ENCODE measurements at regions not wholly inside any gene's neighbourhood (a gene's known extent, or its start where the extent isn't known, plus 50 kb on each side); places are given as distances from the start of the nearest gene placed in this dataset.
"Not testable (repeated sequence)": the region's sequence is repeated elsewhere in the genome, so short reads cannot be mapped to it uniquely, and the experiment has no call there.

- DNase-seq, result no peak
- TF ChIP-seq GATA1 (IDR thresholded peaks at IDR 0.05; ENCODE audit: low read depth, low read length) (no peak), POLR2A (IDR thresholded peaks at IDR 0.05; ENCODE audit: low read length) (no peak)
These were observed 324.0 kb upstream of the REG3G start for GRCh38 chr2:78701546-78701945.

GRCh38 chr2:78707776-78708386, 317.6 kb upstream of the REG3G start:
- TF ChIP-seq POLR2A (IDR thresholded peaks at IDR 0.05; ENCODE audit: low read length) (no peak), GATA1 (IDR thresholded peaks at IDR 0.05; ENCODE audit: low read depth, low read length) (no peak)
- DNase-seq, result no peak

- DNase-seq, result no peak
- TF ChIP-seq GATA1 (IDR thresholded peaks at IDR 0.05; ENCODE audit: low read depth, low read length) (no peak), POLR2A (IDR thresholded peaks at IDR 0.05; ENCODE audit: low read length) (no peak)
These were observed 314.7 kb upstream of the REG3G start for GRCh38 chr2:78710632-78711375.

GRCh38 chr2:78715293-78715692, 310.2 kb upstream of the REG3G start:
- TF ChIP-seq GATA1 (IDR thresholded peaks at IDR 0.05; ENCODE audit: low read depth, low read length), result no peak
- TF ChIP-seq POLR2A (IDR thresholded peaks at IDR 0.05; ENCODE audit: low read length), result no peak
- no peak for DNase-seq

GRCh38 chr2:78718024-78718423, 307.5 kb upstream of the REG3G start:
- no peak for DNase-seq
- TF ChIP-seq POLR2A (IDR thresholded peaks at IDR 0.05; ENCODE audit: low read length), result no peak
- TF ChIP-seq GATA1 (IDR thresholded peaks at IDR 0.05; ENCODE audit: low read depth, low read length), result no peak

- no peak for DNase-seq
- no peak for TF ChIP-seq POLR2A (IDR thresholded peaks at IDR 0.05; ENCODE audit: low read length)
- no peak for TF ChIP-seq GATA1 (IDR thresholded peaks at IDR 0.05; ENCODE audit: low read depth, low read length)
These were observed 307.0 kb upstream of the REG3G start for GRCh38 chr2:78718473-78718872.

- no peak for DNase-seq
- no peak for TF ChIP-seq GATA1 (IDR thresholded peaks at IDR 0.05; ENCODE audit: low read depth, low read length)
- no peak for TF ChIP-seq POLR2A (IDR thresholded peaks at IDR 0.05; ENCODE audit: low read length)
These were observed 304.0 kb upstream of the REG3G start for GRCh38 chr2:78721355-78722033.

GRCh38 chr2:78734221-78734620, 291.3 kb upstream of the REG3G start:
- no peak for DNase-seq
- no peak for TF ChIP-seq POLR2A (IDR thresholded peaks at IDR 0.05; ENCODE audit: low read length)
- TF ChIP-seq GATA1 (IDR thresholded peaks at IDR 0.05; ENCODE audit: low read depth, low read length), result no peak

- no peak for DNase-seq
- no peak for TF ChIP-seq GATA1 (IDR thresholded peaks at IDR 0.05; ENCODE audit: low read depth, low read length)
- no peak for TF ChIP-seq POLR2A (IDR thresholded peaks at IDR 0.05; ENCODE audit: low read length)
These were observed 286.2 kb upstream of the REG3G start for GRCh38 chr2:78739282-78739681.

GRCh38 chr2:78749638-78750037, 275.9 kb upstream of the REG3G start:
- DNase-seq, result no peak
- no peak for TF ChIP-seq POLR2A (IDR thresholded peaks at IDR 0.05; ENCODE audit: low read length)
- TF ChIP-seq GATA1 (IDR thresholded peaks at IDR 0.05; ENCODE audit: low read depth, low read length), result no peak

GRCh38 chr2:78750219-78750618, 275.3 kb upstream of the REG3G start:
- TF ChIP-seq GATA1 (IDR thresholded peaks at IDR 0.05; ENCODE audit: low read depth, low read length) (no peak), POLR2A (IDR thresholded peaks at IDR 0.05; ENCODE audit: low read length) (no peak)
- no peak for DNase-seq

GRCh38 chr2:78754930-78755329, 270.6 kb upstream of the REG3G start:
- DNase-seq, result no peak
- TF ChIP-seq GATA1 (IDR thresholded peaks at IDR 0.05; ENCODE audit: low read depth, low read length) (no peak), POLR2A (IDR thresholded peaks at IDR 0.05; ENCODE audit: low read length) (no peak)

GRCh38 chr2:78757191-78757590, 268.3 kb upstream of the REG3G start:
- TF ChIP-seq GATA1 (IDR thresholded peaks at IDR 0.05; ENCODE audit: low read depth, low read length) (no peak), POLR2A (IDR thresholded peaks at IDR 0.05; ENCODE audit: low read length) (no peak)
- DNase-seq, result no peak

GRCh38 chr2:78757640-78758039, 267.9 kb upstream of the REG3G start:
- no peak for TF ChIP-seq GATA1 (IDR thresholded peaks at IDR 0.05; ENCODE audit: low read depth, low read length)
- TF ChIP-seq POLR2A (IDR thresholded peaks at IDR 0.05; ENCODE audit: low read length), result no peak
- no peak for DNase-seq

GRCh38 chr2:78758765-78759164, 266.7 kb upstream of the REG3G start:
- DNase-seq, result not testable (repeated sequence)
